ENCODE measurements at regions not wholly inside any gene's neighbourhood (a gene's known extent, or its start where the extent isn't known, plus 50 kb on each side); places are given as distances from the start of the nearest gene placed in this dataset.
"Not testable (repeated sequence)": the region's sequence is repeated elsewhere in the genome, so short reads cannot be mapped to it uniquely, and the experiment has no call there.

DNA sequence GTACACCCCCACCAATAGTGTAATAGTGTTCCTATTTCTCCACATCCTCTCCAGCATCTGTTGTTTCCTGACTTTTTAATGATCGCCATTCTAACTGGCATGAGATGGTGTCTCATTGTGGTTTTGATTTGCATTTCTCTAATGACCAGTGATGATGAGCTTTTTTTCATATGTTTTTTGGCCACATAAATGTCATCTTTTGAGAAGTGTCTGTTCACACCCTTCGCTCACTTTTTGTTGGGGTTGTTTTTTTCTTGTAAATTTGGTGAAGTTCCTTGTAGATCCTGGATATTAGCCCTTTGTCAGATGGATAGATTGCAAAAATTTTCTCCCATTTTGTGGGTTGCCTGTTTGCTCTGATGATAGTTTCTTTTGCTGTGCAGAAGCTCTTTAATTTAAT, 567.7 kb downstream of the MATN1 start:
- TF ChIP-seq, protein P1, sequence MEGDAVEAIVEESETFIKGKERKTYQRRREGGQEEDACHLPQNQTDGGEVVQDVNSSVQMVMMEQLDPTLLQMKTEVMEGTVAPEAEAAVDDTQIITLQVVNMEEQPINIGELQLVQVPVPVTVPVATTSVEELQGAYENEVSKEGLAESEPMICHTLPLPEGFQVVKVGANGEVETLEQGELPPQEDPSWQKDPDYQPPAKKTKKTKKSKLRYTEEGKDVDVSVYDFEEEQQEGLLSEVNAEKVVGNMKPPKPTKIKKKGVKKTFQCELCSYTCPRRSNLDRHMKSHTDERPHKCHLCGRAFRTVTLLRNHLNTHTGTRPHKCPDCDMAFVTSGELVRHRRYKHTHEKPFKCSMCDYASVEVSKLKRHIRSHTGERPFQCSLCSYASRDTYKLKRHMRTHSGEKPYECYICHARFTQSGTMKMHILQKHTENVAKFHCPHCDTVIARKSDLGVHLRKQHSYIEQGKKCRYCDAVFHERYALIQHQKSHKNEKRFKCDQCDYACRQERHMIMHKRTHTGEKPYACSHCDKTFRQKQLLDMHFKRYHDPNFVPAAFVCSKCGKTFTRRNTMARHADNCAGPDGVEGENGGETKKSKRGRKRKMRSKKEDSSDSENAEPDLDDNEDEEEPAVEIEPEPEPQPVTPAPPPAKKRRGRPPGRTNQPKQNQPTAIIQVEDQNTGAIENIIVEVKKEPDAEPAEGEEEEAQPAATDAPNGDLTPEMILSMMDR (optimal IDR thresholded peaks at IDR 0.05 in 1 of 3, IDR thresholded peaks at IDR 0.05 in 1 of 3, conservative IDR thresholded peaks at IDR 0.05 in 1 of 3; ENCODE audit: extremely low read depth in 1 of 3, insufficient read depth in 2 of 3, low read length in 3 of 3) = not testable (repeated sequence)
- not testable (repeated sequence) for TF ChIP-seq EZH2 (IDR thresholded peaks at IDR 0.05; ENCODE audit: low read length)

Measured in keratinocyte (primary cell).